ENCODE measurements at regions not wholly inside any gene's neighbourhood (a gene's known extent, or its start where the extent isn't known, plus 50 kb on each side); places are given as distances from the start of the nearest gene placed in this dataset.

GRCh38 chr4:132934911-132935310 is 214.2 kb upstream of the PCDH10 start:
- TF ChIP-seq POLR2A (IDR thresholded peaks at IDR 0.05; ENCODE audit: low read length): no peak
- no peak for TF ChIP-seq GATA1 (IDR thresholded peaks at IDR 0.05; ENCODE audit: low read depth, low read length)
